NCI-H446 treated with DMSO at 0.1 percent for 48 hours (cell line): ENCODE measurements at regions not wholly inside any gene's neighbourhood (a gene's known extent, or its start where the extent isn't known, plus 50 kb on each side); places are given as distances from the start of the nearest gene placed in this dataset.

Source experiments
- DNase-seq: peaks from one replicate; lab custom pipeline; 2025; lab: John Stamatoyannopoulos, UW

GRCh38 chr6:119602215-119603178 lies 252.9 kb upstream of the MAN1A1 start:
- DNase-seq = no peak

DNA sequence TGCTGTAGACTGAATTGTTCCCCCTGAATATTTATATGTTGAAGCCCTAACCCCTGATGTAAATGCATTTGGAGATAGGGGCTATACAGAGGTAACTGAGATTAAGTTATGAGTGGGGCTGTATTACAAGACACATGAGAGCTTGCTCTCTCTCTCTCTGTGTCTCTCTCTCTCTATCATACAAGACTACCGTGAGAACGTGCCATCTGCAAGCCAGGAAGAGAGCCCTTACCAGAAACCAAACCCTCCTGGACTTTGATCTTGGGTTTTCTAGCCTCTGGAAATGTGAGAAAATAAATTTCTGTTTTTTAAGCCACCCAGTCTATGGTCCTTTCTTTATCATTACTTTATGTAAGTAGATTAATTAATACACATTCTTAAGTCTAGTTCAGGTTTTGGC lies 249.3 kb upstream of the MAN1A1 start:
- no peak for DNase-seq

DNA sequence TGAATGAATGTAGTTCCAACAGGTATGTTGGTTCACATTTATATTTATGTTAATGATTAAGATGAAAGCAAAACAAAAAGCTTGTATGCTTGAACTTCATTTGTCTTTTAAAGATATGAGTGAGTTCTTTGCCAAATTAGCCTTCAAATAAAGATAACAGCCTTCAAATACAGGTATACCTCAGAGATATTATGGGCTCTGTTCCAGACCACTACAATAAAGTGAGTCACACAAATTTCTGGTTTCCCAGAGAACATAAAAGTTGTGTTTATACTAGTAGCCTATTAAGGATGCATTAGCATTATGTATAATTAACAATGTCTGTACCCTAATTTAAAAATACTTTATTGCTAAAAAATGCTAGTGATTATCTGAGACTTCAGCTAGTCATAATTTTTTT lies 245.3 kb upstream of the MAN1A1 start:
- no peak for DNase-seq

- DNase-seq = no peak
Measured at GRCh38 chr6:119591235-119591634, 241.7 kb upstream of the MAN1A1 start.

GRCh38 chr6:119590066-119590465 lies 240.5 kb upstream of the MAN1A1 start:
- DNase-seq = no peak

- no peak for DNase-seq
Measured at GRCh38 chr6:119587537-119587936, 238.0 kb upstream of the MAN1A1 start.

DNA sequence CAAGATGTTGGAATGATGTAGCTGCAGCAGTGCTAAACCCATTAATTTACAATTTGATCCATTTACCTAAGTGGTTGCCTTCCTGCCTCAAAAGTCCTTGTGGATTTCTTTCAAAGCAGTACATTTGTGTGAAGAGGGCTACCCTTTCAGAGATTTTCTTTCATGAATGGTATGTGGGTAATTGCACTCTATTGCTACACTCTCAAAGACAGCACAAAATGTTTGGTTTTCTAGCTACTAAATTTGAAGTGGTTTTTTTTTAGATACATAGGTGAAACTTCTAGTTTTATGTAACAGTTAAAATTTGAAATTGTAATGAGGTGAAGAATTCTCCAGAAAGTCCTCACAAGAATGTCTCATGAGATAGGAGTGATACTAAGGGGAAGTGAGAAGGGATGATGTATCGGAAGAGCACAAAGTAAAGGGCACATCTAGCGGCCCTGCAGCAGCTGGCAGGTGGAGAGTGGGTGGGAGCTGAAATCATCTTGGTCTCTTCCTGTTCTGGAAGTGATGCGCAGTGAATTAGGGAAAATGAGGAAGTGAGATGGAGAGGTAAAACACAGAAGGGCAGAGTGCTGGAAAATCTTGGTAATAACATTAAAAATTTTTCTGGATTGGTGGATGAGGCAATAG lies 236.8 kb upstream of the MAN1A1 start:
- DNase-seq = no peak

GRCh38 chr6:119584088-119584487 lies 234.5 kb upstream of the MAN1A1 start:
- DNase-seq = no peak

DNA sequence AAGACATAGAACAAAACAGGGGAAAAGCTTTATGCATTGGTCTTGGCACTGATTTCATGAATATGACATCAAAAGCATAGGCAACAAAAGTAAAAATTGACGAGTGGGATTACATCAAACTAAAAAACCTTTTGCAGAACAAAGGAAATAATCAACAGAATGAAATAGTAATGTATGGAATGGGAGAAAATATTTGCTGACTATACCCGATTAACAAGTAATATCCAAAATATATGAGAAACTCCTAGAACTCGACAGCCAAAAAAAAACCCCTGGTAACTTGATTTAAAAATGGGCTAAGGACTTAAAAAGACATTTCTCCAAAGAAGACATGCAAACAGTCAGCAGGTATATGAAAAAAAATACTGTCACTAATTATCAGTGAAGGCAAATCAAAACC lies 231.7 kb upstream of the MAN1A1 start:
- DNase-seq = no peak

- no peak for DNase-seq
Measured at GRCh38 chr6:119575721-119576120, 226.2 kb upstream of the MAN1A1 start.

GRCh38 chr6:119568580-119568979 lies 219.0 kb upstream of the MAN1A1 start:
- no peak for DNase-seq

- no peak for DNase-seq
Measured at GRCh38 chr6:119566546-119567260, 217.1 kb upstream of the MAN1A1 start.

DNA sequence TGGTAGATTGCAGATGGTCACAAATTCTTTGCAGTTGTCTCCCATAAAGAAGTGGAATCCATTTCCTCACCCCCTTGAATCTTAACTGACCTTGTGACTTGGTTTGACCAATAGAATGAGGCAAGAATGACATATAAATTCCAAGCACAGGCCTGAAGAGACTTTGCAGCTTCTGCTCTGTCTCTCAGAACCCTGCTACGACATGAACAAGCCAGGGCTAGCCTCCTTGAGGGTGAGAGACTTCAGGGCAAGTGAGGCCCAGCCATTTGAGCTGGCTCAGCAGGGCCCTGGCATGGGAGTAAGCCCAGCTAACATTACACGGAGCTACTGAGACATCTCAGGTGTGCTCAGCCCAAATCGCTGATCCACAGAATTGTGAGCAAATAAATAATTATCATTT lies 216.3 kb upstream of the MAN1A1 start:
- no peak for DNase-seq

DNA sequence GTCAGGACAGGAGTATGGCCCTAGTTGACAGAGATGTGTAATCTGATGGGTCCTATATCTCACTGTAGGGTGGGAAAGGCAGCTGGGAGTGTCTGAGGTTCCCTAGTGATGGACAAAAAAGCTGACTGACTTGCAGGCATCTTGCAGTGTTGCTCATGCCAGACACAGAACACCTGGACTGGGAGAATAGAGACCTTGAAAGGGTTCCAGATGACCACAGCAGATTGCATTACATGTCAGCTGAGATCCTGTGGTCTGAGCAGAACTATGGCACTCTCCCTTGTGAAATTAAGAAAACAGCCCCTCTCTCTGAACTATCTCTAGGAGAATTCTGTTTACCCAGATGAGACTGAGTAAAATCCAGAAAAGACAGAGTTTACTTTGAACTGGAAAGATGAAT lies 212.6 kb upstream of the MAN1A1 start:
- DNase-seq = no peak

DNA sequence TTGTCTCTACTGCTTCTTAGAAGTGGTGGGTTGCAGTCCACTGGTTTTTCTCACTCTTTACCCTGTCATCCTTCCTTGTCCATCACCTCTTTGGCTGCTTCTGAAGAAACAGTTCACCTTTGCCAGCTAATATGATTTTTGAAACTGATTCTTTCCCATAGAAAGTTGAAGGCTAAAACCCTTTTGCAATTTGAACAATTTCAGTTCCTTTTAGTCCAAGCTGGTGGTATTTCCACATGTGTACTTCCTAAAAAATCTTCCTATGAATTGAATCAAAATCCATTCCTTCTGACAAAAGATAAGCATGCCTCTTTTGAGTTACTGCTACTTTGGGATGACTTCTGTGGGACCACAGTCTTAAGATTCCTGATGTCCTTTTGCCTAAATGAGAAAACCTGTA lies 210.0 kb upstream of the MAN1A1 start:
- no peak for DNase-seq

- DNase-seq = no peak
Measured at GRCh38 chr6:119557239-119557638, 207.7 kb upstream of the MAN1A1 start.

GRCh38 chr6:119552021-119552420 lies 202.5 kb upstream of the MAN1A1 start:
- DNase-seq = no peak

DNA sequence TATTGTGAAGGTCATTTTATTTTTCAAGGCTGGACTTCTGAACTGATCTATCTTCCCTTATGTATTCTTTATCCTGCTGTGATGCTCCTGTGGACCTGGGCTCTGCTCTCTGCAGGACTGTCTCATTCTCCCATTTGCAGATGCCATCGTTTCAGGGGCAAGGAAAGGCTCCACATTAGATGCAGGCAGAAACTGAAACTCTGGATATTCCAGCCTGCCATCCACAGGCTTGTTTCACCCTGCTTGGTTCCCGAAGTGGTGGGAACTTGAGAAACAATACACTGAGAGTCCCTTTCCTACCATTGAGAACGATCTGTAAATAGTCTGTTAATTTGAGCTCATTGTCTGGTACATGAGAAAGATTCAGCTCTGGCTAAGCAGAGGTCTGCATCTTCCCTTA lies 197.5 kb upstream of the MAN1A1 start:
- no peak for DNase-seq

DNA sequence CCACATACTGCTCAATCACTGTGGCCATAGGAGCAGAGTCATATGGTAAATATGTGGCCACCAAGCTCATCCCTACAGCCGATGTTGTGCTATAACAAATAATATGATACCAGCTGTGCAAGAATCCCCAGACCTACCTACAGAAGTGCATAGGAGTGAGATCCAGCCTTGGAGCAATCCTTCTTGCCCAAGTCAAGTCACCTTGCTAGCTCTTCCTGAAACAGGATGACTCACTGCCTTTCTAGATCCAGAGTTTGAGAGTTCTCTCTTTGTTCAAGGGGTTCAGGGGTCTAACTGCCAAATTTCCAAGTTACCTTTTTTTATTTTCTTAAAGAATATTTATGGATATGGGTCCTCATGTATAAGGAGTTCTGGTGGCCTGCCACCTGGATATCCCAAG lies 195.7 kb upstream of the MAN1A1 start:
- DNase-seq = no peak

DNA sequence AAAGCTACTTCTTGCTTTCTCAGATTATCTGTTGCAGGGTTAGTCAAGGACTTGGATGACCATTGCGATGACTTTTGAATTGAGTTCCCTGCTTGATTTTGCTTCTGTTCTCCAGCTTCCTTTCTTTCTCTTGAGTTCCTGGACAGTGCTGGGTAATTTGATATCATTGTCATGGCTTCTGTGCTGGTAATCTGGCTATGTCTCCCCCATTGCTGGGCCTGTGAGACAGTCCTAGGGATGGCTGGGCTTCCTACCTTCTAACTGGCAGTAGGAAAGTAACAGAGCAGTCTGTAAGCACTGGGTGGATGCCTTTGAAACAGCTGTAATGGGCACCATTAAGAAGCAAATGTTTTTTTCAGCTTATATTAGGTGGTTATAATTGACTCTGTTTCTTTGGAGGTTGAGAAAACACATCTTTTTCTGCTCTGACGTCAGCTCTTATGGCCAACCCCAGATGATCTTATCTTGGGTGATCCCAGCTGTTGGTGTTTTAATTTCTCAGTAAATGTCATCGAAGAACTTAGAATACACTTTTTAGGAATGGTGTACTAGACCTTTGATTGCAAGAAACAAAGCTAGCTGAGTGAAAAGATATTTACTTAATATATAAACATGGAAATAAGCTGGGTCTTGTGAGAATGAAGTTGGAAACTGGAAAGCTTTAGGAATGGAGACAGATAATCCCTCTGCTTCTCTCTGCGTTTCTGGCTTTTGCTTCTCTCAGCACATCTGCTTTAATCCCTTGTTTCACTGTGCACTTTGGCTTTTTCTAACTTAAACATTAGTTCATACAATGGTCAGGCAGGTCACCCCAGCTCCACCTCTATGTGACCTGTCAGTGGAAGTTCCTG lies 195.0 kb upstream of the MAN1A1 start:
- DNase-seq = no peak

DNA sequence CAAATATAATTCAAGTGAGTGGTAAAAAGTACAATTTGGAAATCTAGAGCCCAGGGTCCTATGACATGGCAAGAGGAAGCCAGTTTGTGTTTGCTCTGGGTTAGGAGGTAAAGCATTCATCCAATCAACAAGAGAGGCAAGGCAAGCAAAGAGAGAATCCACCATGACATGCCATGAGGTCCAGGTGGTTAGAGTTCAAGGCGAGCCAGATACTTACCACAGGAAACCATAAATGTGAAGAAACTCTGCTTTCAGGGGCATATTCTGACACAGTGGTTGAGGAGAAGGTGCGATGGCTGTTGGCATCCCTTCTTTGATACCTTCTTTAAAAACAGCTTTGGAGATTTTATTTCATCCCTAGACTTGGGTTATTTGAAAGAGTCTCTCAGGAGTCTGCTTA lies 193.8 kb upstream of the MAN1A1 start:
- DNase-seq = no peak

DNA sequence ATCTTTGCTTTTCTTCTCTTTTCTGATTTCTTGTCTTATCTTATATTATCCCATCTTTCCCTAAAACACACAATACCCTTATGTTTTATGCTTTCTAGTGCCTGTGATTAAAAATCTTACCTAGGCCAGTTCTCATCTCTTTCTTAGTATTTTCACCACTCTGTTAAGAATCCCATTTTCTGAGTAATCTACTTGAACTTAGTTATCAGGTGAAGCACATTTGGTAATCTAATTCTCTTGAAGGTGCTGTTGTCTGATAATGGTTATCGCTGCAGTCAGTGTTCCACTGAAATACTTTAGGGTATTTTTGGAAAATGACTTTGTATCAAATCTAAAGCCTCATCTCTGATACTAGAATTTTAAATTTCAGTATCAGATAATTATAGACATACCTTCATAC lies 192.5 kb upstream of the MAN1A1 start:
- no peak for DNase-seq
